WTC11 (cell line): ENCODE measurements at regions not wholly inside any gene's neighbourhood (a gene's known extent, or its start where the extent isn't known, plus 50 kb on each side); places are given as distances from the start of the nearest gene placed in this dataset.

Source experiments
- ATAC-seq: fragments of 200-7000 bp; cut with Tn5 transposase; 2 replicates; pipeline ENCODE4 v1.10.0; 2021; ENCODE audit warnings: mild to moderate bottlenecking, moderate library complexity
- CTCF ChIA-PET: fragments of 300-600 bp; sonication (Branson Sonifier 250); formaldehyde crosslinking; loops from one replicate; lab custom pipeline; 2021; ENCODE audit warnings: antibody characterized with exemption; lab: Charles Lee
- POLR2A ChIA-PET: fragments of 350-600 bp; sonication (Branson Sonifier 250); formaldehyde crosslinking; loops from one replicate; lab custom pipeline; 2021; ENCODE audit warnings: antibody characterized with exemption; lab: Charles Lee
- DNase-seq: peaks from one replicate; pipeline ENCODE4 v3.0.0; 2021; ENCODE audit warnings: low spot score
- H3K27ac Mint-ChIP-seq: 2 replicates; pipeline ENCODE4 v1.8.0; 2021; ENCODE audit warnings: mixed read lengths
- H3K27me3 Mint-ChIP-seq: 2 replicates; pipeline ENCODE4 v1.8.0; 2021; ENCODE audit warnings: low read depth, mild to moderate bottlenecking, moderate library complexity, mixed read lengths
- H3K36me3 Mint-ChIP-seq: 2 replicates; pipeline ENCODE4 v1.8.0; 2021; ENCODE audit warnings: mixed read lengths
- H3K4me1 Mint-ChIP-seq: 2 replicates; pipeline ENCODE4 v1.8.0; 2022; ENCODE audit warnings: mixed read lengths
- H3K4me3 Mint-ChIP-seq: 2 replicates; pipeline ENCODE4 v1.8.0; 2021; ENCODE audit warnings: mild to moderate bottlenecking, moderate library complexity, mixed read lengths
- H3K9me3 Mint-ChIP-seq: 2 replicates; pipeline ENCODE4 v1.8.0; 2021; ENCODE audit warnings: mixed read lengths
- CREM ChIP-seq: sonication (generic); formaldehyde crosslinking; IDR thresholded peaks from 2 replicates; pipeline ENCODE4 v1.8.1; 2022; ENCODE audit warnings: mild to moderate bottlenecking, missing genetic modification reagents, moderate library complexity
- GRHL2 ChIP-seq: fragments of 250-450 bp; sonication (Bioruptor Pico); IDR thresholded peaks from 2 replicates; pipeline ENCODE4 v1.8.0; 2022; ENCODE audit warnings: mild to moderate bottlenecking, moderate library complexity; ENCODE audit not compliant: insufficient replicate concordance, severe bottlenecking
- IRF2 ChIP-seq: sonication (generic); formaldehyde crosslinking; IDR thresholded peaks from 2 replicates; pipeline ENCODE4 v1.8.0; 2022; ENCODE audit warnings: low read depth, missing genetic modification reagents, borderline replicate concordance
- NFYB ChIP-seq: sonication (generic); formaldehyde crosslinking; conservative IDR thresholded peaks from 2 replicates; pipeline ENCODE4 v1.8.0; 2022; ENCODE audit warnings: low read depth, missing genetic modification reagents
- SMAD4 ChIP-seq: sonication (generic); formaldehyde crosslinking; IDR thresholded peaks from 2 replicates; pipeline ENCODE4 v1.8.0; 2022; ENCODE audit warnings: mild to moderate bottlenecking, missing genetic modification reagents
- TCF7 ChIP-seq: sonication (generic); formaldehyde crosslinking; IDR thresholded peaks from 2 replicates; pipeline ENCODE4 v1.8.0; 2022; ENCODE audit warnings: mild to moderate bottlenecking, low read depth, missing genetic modification reagents, moderate library complexity
- TEAD4 ChIP-seq: sonication (generic); formaldehyde crosslinking; IDR thresholded peaks from 2 replicates; pipeline ENCODE4 v1.8.0; 2022; ENCODE audit warnings: mild to moderate bottlenecking, missing genetic modification reagents
- ZBTB21 ChIP-seq: sonication (generic); formaldehyde crosslinking; IDR thresholded peaks from 2 replicates; pipeline ENCODE4 v1.8.1; 2023; ENCODE audit warnings: mild to moderate bottlenecking, missing genetic modification reagents, borderline replicate concordance
- ZNF219 ChIP-seq: sonication (generic); formaldehyde crosslinking; IDR thresholded peaks from 2 replicates; pipeline ENCODE4 v1.8.0; 2023; ENCODE audit warnings: missing genetic modification reagents, mild to moderate bottlenecking, borderline replicate concordance
- TF ChIP-seq, protein P1 (sequence below): fragments of 250-450 bp; sonication (Bioruptor Pico); IDR thresholded peaks from 2 replicates; pipeline ENCODE4 v1.9.0; 2021; ENCODE audit warnings: moderate library complexity, mild to moderate bottlenecking, inconsistent platforms, borderline replicate concordance
- TF ChIP-seq, protein P2 (sequence below): fragments of 200-600 bp; IDR thresholded peaks from 2 replicates; pipeline ENCODE4 v1.8.0; 2022; ENCODE audit warnings: antibody characterized with exemption
- TF ChIP-seq, protein P3 (sequence below): sonication (generic); formaldehyde crosslinking; IDR thresholded peaks from 2 replicates; pipeline ENCODE4 v1.8.0; 2022; ENCODE audit warnings: missing genetic modification reagents
- TF ChIP-seq, protein P4 (sequence below): sonication (generic); formaldehyde crosslinking; IDR thresholded peaks from 2 replicates; pipeline ENCODE4 v1.8.1; 2022; ENCODE audit warnings: mild to moderate bottlenecking, missing genetic modification reagents, moderate library complexity, borderline replicate concordance
- TF ChIP-seq, protein P5 (sequence below): sonication (generic); formaldehyde crosslinking; conservative IDR thresholded peaks from 2 replicates; pipeline ENCODE4 v1.8.1; 2022; ENCODE audit warnings: mild to moderate bottlenecking, missing genetic modification reagents

DNA sequence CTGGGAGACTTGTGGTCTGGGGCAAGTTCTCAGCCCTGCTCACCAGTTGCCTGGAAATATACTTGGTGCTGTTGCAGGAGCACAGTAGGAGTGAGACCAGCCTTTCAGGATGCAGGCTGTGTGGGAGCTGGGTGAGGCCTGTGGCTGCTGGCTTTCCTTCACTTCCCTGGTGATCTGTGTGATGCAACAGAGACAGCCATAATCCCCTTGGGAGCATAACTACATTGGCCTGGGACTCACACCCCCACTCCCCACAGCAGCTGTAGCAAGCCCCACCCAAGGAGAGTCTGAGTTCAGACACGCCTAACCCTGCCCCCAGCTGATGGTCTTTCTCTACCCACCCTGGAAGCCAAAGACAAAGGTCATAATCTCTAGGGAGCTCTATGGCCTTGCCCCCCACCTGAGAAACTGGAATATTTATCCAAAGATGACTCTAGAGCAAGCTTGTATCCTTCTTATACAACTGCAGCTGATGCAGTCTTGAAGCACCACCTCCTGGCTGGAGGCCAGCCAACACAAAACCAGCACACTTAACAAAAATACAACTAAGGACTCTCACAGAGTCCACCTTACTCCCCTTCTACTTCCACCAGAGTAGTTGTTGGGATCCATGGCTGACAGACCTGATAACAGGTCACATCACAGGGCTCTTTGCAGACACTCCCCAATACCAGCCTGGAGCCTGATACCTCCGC, 190.4 kb upstream of the CPNE8 start:
- Mint-ChIP-seq H3K9me3 (peaks cover 3% of the 10 kb centered on the region; the same call in 1 of the 2 replicates), H3K4me3 (no peak overlapping the region), H3K36me3 (no peaks in the 10 kb centered on the region), H3K27ac (no peak overlapping the region), H3K4me1 (peaks cover 27% of the 10 kb centered on the region), H3K27me3 (no peaks in the 10 kb centered on the region; the same call in 1 of the 2 replicates)
- ATAC-seq: peak; percentile 44
- ChIA-PET CTCF (interaction anchor here (0.6 to 2.9 kb wide), 9 partner anchors 62 to 797 kb away, joined by 3 to 31 read pairs (median 4); partner anchors contain the start of gene CPNE8), POLR2A (no interaction called here)
- TF ChIP-seq, protein P1, sequence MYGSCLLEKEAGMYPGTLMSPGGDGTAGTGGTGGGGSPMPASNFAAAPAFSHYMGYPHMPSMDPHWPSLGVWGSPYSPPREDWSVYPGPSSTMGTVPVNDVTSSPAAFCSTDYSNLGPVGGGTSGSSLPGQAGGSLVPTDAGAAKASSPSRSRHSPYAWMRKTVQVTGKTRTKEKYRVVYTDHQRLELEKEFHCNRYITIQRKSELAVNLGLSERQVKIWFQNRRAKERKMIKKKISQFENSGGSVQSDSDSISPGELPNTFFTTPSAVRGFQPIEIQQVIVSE: no peak
- TF ChIP-seq TCF7 (no peak), IRF2 (CRISPR knock-in tag) (no peak), ZBTB21 (CRISPR knock-in tag) (no peak), NFYB (no peak), GRHL2 (CRISPR knock-in tag) (no peak), CREM (no peak), SMAD4 (no peak), ZNF219 (CRISPR knock-in tag) (no peak)
- TF ChIP-seq, protein P2, sequence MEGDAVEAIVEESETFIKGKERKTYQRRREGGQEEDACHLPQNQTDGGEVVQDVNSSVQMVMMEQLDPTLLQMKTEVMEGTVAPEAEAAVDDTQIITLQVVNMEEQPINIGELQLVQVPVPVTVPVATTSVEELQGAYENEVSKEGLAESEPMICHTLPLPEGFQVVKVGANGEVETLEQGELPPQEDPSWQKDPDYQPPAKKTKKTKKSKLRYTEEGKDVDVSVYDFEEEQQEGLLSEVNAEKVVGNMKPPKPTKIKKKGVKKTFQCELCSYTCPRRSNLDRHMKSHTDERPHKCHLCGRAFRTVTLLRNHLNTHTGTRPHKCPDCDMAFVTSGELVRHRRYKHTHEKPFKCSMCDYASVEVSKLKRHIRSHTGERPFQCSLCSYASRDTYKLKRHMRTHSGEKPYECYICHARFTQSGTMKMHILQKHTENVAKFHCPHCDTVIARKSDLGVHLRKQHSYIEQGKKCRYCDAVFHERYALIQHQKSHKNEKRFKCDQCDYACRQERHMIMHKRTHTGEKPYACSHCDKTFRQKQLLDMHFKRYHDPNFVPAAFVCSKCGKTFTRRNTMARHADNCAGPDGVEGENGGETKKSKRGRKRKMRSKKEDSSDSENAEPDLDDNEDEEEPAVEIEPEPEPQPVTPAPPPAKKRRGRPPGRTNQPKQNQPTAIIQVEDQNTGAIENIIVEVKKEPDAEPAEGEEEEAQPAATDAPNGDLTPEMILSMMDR: no peak
- TF ChIP-seq, protein P3, sequence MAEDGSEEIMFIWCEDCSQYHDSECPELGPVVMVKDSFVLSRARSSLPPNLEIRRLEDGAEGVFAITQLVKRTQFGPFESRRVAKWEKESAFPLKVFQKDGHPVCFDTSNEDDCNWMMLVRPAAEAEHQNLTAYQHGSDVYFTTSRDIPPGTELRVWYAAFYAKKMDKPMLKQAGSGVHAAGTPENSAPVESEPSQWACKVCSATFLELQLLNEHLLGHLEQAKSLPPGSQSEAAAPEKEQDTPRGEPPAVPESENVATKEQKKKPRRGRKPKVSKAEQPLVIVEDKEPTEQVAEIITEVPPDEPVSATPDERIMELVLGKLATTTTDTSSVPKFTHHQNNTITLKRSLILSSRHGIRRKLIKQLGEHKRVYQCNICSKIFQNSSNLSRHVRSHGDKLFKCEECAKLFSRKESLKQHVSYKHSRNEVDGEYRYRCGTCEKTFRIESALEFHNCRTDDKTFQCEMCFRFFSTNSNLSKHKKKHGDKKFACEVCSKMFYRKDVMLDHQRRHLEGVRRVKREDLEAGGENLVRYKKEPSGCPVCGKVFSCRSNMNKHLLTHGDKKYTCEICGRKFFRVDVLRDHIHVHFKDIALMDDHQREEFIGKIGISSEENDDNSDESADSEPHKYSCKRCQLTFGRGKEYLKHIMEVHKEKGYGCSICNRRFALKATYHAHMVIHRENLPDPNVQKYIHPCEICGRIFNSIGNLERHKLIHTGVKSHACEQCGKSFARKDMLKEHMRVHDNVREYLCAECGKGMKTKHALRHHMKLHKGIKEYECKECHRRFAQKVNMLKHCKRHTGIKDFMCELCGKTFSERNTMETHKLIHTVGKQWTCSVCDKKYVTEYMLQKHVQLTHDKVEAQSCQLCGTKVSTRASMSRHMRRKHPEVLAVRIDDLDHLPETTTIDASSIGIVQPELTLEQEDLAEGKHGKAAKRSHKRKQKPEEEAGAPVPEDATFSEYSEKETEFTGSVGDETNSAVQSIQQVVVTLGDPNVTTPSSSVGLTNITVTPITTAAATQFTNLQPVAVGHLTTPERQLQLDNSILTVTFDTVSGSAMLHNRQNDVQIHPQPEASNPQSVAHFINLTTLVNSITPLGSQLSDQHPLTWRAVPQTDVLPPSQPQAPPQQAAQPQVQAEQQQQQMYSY (CRISPR knock-in tag): no peak
- TF ChIP-seq, protein P4, sequence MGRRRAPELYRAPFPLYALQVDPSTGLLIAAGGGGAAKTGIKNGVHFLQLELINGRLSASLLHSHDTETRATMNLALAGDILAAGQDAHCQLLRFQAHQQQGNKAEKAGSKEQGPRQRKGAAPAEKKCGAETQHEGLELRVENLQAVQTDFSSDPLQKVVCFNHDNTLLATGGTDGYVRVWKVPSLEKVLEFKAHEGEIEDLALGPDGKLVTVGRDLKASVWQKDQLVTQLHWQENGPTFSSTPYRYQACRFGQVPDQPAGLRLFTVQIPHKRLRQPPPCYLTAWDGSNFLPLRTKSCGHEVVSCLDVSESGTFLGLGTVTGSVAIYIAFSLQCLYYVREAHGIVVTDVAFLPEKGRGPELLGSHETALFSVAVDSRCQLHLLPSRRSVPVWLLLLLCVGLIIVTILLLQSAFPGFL (CRISPR knock-in tag): no peak
- TF ChIP-seq, protein P5, sequence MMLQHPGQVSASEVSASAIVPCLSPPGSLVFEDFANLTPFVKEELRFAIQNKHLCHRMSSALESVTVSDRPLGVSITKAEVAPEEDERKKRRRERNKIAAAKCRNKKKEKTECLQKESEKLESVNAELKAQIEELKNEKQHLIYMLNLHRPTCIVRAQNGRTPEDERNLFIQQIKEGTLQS (CRISPR knock-in tag): no peak
- no peak for DNase-seq

DNA sequence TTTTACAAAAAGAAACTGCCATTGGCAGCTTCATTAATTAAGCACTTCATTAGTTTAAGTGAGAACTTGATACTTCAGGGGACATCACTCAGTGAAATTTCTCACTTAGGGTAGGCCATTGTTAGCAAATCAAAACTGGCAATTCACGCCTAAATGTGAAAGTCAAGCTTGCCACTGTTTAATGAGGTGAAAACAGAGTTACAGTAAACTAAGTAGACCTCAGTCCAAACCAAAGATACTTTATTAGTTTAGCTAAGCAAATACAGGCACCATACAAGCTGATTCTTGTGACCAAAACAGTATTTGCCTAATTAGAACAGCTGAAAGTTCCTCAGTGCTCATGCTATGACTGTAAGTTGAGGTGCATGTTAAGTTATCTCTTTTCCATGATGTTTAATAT, 176.5 kb upstream of the CPNE8 start:
- Mint-ChIP-seq H3K27ac (no peak overlapping the region), H3K4me3 (no peak overlapping the region), H3K36me3 (no peaks in the 10 kb centered on the region), H3K4me1 (no peaks in the 10 kb centered on the region), H3K9me3 (no peaks in the 10 kb centered on the region), H3K27me3 (no peaks in the 10 kb centered on the region)
- ChIA-PET POLR2A (interaction anchor here (0.7 kb wide), 1 partner anchor 480 kb away, joined by 4 read pairs; no protein-coding TSS in a partner anchor), CTCF (interaction anchor here (1.9 kb wide), 1 partner anchor 161 kb away, joined by 8 read pairs; no protein-coding TSS in a partner anchor)
- ATAC-seq: no peak
- no peak for DNase-seq
- TF ChIP-seq TEAD4 (CRISPR knock-in tag): no peak
